Suppressor macrophage treated with lipopolysaccharide for 4 hours (primary cell): ENCODE measurements at regions not wholly inside any gene's neighbourhood (a gene's known extent, or its start where the extent isn't known, plus 50 kb on each side); places are given as distances from the start of the nearest gene placed in this dataset.
A peak's percentile ranks its signal among the peaks of the same experiment; 100 is the strongest.

Experiments used
- DNase-seq: peaks from one replicate; pipeline ENCODE4 v3.0.0-alpha.2; 2020

DNA sequence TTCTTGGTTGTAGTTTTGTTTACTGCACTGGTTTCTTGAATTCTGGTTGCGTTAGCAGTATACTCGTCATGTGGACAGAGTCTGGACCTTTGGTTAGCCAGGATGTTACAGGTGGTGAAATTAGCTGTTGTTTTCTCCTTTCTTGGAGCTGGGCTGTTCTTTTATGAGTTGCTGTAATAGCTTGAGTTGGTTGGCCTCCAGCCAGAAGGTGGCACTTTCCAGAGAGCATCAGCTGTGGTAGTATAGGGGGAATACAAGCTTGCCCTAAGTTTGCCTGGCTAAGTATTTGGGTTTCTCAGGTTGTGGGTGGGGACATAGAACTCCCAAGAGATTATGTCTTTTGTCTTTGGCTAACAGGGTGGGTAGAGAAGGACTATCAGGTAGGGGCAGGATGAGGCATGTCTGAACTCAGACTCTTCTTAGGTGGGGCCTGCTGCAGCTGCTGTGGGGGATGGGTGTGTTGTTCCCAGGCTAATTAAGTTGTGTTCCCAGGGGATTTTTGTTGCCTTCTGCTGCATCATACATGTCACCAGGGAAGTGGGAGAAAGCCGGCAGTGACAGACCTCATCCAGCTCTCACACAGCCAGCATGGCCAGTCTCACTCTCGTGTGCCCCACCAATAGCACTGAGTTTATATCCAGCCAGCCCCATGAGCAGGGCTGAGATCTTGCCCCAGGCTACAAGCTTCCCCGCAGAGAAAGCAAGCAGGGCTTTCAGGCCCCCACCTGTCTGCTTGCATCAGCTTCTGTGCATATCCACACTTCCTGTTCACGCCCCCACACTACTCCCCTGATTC, 246.7 kb upstream of the TPK1 start:
- DNase-seq = no peak

DNA sequence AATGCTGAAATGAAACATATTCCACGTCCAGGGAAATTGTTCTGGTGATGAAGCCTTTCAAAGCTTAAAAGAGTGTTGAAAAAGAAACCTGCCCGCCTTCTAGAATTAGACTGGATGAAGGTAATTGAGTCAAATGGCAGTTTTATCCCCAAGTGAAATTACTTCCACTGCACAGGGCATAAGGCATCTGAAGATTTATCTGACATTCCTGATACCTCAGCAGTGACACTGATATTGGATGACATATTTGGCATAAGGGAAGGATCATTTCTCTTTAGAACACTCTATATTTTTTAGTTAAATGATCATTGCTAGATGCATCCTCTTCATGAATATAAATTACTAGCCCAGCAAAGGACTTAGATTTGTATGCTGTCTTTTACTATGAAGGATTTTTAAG, 229.6 kb upstream of the TPK1 start:
- DNase-seq = no peak

DNA sequence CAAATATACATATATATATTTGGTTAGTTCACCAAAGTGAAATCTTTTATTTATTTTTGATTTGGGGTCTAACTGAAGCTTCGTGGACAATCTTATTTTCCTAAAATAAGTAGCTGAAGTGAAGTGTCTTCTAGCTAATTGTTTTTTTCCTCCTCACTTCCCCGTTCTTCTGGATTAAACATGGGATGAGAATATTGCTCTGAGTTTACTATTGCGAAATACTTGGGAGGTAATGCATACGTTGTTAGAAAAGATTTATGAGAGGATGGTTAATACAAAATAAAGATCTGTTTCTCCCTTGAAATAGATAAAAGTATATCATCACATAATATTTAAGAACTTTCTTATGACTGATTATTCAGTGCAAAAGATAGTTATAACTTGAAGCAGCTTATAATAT, 228.3 kb upstream of the TPK1 start:
- DNase-seq = no peak

DNA sequence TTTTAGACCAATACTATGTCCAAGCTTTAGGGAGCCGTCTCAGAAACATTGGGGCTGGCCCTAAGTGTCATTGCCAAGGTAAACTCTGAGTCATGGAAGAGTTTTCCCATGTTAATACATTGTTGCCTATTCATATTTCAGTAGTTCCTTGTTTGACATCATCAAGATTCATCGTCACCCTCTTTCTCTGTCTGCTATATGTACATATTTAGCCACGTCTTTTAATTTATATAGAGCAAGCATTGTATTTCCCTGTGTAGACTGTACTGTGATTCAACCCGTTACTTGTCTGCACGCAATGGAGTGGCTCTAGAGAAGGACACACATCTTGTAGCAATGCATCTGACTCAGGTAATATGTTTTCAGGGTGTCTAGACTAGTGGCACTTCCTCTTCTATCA, 217.9 kb upstream of the TPK1 start:
- DNase-seq = no peak

DNA sequence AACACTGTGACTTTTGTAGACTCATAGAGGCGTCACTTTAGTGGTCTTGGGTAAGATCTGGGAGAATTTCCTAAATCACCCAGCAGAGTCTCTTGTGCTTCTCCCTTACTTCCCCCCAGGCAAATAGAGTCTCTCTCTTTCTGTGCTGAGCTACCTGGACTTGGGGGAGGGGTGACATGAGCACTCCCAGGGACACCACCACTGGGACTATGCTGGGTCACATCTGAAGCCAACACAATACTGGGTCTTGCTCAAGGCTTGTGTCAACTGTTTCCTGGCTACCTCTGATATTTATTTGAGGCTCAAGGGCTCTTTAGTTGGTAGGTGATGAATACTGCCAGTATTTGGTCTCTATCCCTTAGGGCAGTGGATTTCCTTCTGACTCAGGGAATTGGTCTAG, 214.6 kb upstream of the TPK1 start:
- no peak for DNase-seq

DNA sequence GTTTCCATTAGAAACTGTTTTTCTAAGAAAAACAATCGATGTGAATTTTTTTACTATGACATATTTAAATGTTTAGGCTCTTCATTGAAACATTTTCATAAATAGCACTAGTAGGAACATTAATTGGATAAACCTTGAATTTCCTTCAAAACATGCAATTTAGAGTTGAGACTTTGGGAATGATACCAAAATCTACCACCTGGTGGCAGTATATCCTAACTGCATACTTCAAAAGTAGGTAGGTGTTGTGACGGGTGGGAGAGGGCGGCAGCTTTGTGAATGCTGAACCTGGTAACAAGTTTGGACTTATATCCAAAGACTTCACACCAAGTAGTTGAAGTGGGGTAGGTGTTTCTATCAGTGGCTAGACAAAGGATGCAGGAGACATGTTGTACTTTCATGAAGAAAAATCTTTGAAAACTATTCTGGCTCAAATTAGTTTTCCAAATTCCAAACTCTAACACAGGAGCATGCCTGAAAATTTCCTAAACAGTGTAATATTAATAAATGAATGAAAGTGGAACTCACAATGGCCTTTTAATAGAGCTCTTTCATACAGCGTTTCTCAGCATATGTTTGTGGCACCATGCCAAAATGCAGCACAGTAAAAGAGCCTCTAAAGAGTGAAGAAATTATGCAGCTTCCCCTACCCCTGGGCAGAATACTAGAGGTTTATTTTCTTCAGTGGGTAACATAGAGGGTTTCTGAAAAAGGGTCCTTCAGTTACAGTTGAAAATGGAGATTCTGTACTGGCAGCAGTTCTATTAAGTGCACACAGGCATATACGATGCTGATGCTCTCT, 201.0 kb upstream of the TPK1 start:
- DNase-seq = peak; percentile 69

DNA sequence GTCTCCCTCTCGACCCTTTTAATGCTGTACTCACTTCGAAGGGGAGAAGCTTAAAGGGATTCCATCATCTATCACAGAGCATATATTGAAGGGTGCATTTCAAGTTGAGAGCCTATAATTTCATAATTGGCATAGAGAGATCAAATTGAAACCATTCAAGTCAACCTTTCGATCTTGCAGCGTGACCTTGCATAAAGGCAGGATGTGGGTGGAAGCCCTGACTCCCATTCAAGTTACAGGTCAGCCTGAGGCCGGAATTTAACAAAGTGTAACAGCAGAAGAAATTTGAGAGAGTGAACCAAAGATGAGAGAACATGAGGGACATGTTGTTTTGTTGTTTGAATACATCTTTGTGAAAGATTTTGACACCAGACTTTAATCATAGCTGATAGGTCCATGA, 195.3 kb upstream of the TPK1 start:
- no peak for DNase-seq

DNA sequence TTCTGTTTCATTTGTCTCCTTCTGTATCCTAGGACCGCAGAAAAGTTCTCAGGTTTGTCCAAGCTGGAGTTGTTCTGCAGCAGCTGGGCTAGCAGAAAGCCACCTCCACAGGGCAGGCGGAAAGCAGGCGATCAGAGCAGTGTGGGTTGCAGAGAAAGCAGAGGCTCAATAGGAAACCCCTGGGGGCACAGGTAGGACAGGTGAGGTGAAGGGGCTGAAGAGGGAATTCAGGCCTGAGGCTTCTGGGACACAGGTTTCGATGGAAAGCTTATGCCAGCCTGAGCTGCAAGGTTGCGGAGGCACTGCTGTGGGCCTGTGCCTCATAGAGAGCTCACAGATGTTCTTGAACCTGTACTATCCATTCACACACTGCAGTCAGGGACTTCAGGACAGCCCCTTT, 194.9 kb upstream of the TPK1 start:
- DNase-seq = no peak

DNA sequence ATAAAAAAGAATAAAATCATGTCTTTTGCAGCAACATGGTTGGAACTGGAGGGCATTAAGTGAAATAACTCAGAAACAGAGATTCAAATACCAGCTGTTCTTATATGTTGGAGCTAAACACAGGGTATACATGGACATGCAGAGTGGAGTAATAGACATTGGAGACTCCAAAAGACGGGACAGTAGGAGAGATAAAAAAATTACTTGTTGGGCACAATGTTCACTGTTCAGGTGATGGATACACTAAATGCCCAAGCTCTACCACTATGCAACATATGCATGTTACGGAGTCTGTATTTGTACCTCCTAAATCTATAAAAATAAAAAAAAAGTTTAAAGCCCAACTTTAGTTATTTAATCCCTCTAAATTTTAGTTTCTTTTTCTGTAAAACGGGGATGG, 184.6 kb upstream of the TPK1 start:
- DNase-seq = no peak

DNA sequence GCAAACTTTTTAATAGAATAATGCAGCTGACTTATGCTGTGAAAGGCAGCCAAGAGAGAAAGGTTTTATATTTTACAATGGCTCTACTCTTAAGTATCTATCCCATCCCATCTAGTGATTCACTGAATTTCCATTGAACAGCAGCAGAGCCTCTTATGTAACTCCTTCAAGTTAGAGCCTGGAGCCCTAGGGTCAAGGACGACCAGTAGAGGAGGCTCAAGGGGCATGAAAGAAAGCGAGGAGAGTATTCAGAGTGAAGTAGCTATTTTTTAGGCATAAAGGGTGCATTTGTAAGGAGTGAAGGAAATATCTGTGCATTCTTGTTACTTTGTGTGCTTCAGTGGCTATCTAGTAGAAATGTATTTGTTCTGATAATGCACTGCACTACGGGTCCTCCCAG, 180.2 kb upstream of the TPK1 start:
- no peak for DNase-seq

DNA sequence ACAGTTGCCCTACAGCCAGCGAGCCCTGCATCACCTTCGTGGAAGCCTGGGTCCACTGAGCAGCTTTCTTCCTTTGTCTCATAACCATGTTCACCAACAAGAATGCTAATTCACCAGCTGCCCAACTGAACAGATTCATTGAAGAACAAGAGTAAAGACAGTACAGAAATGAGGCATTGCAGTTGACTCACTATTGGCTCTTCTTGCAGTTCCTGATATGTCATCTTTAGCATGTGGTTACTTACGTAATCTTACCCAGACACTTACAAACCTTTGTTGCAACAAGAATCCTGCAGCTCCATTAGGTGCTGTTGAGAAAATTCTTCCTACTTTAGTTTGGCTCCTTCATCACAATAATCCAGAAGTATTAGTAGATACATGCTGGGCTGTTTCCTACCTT, 174.0 kb upstream of the TPK1 start:
- peak; percentile 37 for DNase-seq

DNA sequence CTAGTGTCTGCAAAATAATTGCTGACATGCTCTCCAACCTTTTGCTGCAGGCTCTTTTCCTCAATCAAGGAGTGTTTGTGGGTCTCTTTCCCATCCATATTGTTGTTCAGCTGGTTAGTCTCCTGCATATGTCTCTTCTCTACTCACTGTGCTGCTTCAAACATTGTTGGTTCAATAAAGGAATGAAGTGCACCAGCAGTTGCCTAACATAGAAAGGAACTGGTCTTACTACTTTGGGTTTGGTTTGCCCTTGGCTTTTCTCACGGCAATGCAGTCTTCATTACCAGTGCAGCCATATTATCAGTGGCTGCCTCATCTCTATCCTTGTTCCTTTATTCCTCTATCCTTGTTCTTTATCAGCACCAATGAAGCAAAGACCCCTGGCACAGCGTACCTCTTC, 169.7 kb upstream of the TPK1 start:
- no peak for DNase-seq

DNA sequence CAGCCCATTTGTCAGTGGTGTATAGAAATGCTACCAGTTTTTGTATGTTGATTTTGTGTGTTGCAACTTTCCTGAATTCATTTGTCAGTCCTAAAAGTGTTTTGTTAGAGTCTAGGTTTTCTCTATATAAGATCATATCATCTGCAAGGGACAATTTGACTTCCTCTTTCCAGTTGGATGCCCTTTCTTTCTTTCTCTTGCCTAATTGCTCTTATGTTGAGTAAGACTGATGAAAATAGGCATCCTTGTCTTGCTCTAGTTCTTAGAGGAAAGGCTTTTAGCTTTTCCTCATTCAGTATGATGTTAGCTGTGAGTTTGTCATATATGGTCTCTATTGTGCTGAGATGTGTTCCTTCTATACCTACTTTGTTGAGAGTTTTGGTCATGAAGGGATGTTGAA, 161.7 kb upstream of the TPK1 start:
- DNase-seq = peak; percentile 32

DNA sequence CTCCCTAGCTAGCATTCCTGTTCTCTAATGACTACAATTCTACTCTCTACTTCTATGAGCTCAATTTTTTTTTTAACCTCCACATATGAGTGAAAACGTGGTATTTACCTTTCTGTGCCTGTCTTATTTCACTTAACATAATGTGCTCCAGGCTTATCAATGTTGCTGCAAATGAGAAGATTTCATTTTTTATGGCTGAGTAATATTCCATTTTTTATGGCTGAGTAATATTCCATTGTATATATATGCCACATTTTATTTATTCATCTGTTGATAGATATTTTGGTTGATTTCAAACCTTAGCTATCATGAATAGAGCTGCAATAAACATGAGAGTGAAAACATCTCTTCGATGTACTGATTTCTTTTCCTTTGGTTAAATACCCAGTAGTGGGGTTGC, 159.6 kb upstream of the TPK1 start:
- DNase-seq = no peak

DNA sequence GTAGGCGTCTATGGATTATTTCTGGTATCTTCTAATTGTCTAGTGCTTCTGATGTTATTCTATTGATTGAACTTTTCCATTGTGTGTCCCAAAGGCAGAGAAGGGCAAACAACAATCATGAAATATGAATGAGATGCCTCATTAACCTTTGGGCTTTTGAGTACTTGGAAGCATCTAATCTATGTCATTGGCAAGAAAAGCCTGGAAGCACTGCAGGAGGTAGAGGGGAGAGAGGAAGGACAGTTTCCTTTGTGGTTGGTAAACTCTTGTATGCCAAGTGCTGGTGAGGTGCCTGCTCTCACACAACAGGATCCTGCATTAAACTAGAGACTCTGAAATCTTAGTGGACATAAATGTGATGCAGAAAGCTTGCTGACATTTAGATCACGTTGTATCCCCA, 155.2 kb upstream of the TPK1 start:
- DNase-seq = no peak

DNA sequence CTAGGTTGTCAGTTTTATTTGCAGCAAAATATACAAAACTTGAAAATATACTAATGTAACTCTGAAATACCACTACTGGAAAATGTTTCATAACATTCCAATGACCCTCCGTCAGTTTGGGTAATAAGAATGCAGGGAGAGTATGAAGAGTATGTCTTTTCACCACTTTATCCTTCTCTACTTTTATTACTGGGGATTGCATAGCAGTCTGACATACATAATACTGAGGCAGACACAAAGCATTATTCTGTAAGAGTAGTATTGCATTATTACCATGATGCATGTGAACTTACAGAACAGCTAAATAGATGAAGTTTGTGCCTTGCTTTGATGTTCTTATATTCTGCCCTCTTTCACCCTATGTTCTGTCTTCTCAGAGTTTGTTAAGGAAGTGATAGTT, 151.8 kb upstream of the TPK1 start:
- DNase-seq = no peak

DNA sequence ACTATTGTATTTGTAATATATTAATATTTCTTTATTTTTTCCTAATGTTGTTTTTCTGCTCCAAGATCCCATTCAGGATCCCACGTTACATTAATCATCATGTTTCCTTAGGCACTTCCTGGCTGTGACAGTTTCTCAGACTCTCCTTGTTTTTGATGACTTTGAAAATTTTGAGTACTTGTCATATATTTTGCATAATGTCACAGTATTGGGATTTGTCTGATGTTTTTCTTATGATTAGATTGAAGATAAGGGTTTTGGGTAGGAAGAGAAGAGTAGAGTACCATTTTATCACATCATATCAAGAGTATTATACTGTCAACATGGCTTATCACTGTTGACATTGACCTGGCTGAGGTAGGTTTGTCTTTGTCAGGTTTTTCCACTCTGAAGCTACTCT, 146.3 kb upstream of the TPK1 start:
- DNase-seq = no peak

DNA sequence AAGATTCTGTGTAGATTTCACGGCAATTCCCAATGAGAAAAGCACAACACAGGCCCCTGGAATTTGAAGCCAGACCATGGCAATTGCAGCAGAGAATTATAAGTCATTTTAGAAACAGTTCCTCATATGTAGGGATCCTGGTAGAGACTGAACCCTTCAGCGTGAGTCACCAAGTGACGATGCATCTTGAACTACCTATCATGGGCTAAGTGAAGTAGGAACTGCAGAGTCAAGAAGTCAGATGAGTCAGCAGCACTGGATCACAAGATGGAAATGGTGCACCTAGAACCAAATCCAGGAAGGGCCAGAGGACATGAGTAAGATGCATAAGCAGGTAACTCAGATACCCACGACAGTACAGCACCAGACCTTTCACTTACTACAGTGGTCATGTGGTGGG, 140.0 kb upstream of the TPK1 start:
- no peak for DNase-seq

DNA sequence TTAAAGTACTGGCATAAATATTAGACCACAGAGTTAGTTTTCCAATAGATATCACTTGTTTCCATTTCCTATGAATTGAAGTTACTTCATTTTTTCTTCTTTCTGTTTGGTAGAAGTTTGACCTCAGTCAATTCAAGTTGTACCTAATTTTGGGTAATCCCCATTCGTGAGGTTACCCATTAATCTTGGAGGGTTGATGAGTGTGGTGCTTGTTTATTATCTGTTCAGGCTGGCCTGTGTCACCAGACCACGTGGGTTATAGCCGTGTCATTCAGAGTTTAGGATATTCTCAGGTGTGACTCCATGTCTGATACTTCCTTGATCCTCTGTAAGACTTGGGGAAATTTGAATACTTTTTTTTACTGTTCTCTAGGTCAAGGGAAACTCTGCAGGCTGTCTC, 133.9 kb upstream of the TPK1 start:
- no peak for DNase-seq

DNA sequence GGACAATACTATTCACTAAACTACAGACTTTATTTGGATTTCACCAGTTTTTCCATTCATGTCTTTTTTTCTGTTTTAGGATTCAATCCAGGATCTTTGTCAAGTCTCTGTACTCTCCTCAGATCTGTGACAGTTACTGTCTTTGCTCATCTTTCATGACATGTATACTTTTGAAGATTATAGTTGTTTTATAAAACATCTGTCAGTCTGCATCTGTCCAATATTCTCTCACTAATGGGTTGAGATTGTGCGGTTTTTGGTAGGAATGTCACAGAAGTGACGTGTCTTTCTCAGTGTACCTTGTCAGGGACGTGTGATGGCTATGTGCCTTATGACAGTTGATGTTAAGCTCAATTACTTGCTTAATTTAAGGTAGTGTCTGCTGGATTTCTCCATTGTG, 124.9 kb upstream of the TPK1 start:
- DNase-seq = no peak

DNA sequence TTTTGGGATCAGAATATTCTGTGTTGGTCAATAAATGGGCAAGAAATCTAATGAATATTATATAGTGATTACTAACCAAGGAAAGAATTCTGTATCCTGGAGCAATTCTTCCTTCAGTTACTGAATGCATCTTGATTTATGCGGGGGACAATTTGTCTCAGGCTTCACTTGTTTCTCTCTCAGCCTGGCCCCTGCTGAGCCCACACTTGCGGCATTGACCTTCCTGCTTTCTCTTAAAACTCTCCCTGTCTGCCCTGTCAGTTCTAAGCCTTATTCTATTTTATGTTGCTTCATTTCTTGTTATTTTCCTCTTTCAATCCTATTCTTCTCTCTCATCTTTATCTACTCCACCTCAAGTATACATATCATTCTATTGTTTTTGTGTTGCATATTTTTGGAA, 122.1 kb upstream of the TPK1 start:
- no peak for DNase-seq

DNA sequence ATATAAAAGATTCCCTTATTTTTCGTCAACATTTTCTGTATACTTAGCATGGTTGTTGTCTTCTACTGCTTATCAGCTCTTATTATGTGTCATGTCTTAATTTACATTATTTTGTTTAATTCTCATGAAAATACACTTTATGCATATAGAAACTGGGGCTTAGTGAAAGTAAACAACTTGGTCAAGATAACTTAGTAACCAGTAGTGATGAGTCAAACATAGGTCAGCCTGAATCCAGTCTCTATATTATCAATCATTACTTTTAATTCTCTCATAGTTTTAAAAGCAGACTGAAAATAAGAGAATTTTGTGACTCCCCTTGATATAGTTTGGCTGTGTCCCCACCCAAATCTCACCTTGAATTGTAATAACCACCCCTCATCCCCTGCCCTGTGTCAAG, 119.6 kb upstream of the TPK1 start:
- no peak for DNase-seq

DNA sequence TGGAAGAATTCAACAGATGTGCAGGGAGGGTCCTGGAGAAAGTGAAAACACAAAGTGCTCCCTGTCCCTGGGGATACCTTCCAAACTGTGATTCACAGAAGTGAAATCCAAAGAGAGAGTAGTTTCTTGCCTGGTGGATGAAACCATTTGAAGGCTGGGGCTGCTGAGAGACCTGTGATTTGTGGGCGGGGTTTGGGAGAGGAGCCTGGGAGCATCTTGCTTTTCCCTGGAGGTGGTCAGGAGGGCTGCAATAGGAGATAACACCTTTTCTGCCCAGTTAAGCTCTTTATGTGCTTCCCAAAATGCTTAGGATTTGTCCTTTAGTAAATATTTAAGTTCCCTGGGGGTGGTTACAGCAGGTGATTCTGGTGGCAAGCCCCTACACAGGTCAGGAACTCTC, 105.3 kb upstream of the TPK1 start:
- DNase-seq = no peak

DNA sequence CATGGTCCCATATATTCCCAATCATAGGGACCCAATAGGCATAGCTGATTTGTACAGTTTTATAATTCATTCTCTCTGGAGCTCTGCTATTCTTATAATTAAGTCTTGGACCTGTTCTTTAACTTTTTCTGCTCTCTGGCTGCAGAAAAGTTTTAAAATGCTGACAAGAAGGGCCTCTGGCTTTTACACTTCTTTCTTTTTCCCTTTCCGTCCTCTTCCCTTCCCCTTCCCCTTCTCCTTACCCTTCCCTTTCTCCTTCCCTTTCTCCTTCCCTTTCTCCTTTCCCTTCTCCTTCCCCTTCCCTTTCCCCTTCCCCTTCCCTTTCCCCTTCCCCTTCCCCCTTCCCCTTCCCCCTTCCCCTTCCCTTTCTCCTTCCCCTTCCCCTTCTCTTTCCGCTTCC, 101.3 kb upstream of the TPK1 start:
- no peak for DNase-seq

DNA sequence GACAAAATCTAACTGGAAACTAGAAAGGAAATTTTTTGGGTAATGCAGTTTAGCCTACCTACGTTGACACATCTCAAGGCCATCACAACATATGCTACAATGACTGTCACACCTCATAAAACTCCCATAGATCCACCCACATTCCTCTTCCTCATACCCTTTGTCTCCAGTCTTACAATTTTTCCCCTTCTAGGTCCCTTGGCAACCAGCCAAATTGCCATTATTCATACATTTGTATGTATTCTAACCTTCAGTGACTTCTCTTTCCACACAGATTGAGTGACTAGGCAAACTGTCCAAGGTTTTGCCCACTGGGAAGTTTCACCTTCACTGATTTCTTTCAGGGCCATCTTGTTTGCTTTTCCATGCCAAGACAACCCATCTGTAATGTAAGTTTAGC, 100.5 kb upstream of the TPK1 start:
- DNase-seq = no peak
